ENCODE measurements at regions not wholly inside any gene's neighbourhood (a gene's known extent, or its start where the extent isn't known, plus 50 kb on each side); places are given as distances from the start of the nearest gene placed in this dataset.
A peak's percentile ranks its signal among the peaks of the same experiment; 100 is the strongest.
"Not testable (repeated sequence)": the region's sequence is repeated elsewhere in the genome, so short reads cannot be mapped to it uniquely, and the experiment has no call there.

GRCh38 chr5:125452991-125453390 lies 706.6 kb upstream of the ZNF608 start:
- no peak for DNase-seq

- DNase-seq, result no peak
Measured at GRCh38 chr5:125455041-125455440, 708.6 kb upstream of the ZNF608 start.

- not testable (repeated sequence) for DNase-seq
Measured at GRCh38 chr5:125456005-125456404, 709.6 kb upstream of the ZNF608 start.

- no peak for DNase-seq
Measured at GRCh38 chr5:125457617-125458016, 711.2 kb upstream of the ZNF608 start.

GRCh38 chr5:125458949-125459348 lies 712.5 kb upstream of the ZNF608 start:
- not testable (repeated sequence) for DNase-seq

- DNase-seq, result no peak
Measured at GRCh38 chr5:125461641-125462072, 715.2 kb upstream of the ZNF608 start.

- DNase-seq, result no peak
Measured at GRCh38 chr5:125463466-125464092, 717.1 kb upstream of the ZNF608 start.

GRCh38 chr5:125464847-125465432 lies 718.5 kb upstream of the ZNF608 start:
- no peak for DNase-seq

GRCh38 chr5:125465703-125466102 lies 719.3 kb upstream of the ZNF608 start:
- DNase-seq, result no peak

GRCh38 chr5:125467222-125467621 lies 720.8 kb upstream of the ZNF608 start:
- no peak for DNase-seq

GRCh38 chr5:125470280-125470902 lies 724.0 kb upstream of the ZNF608 start:
- DNase-seq, result no peak

GRCh38 chr5:125476901-125477585 lies 730.6 kb upstream of the ZNF608 start:
- no peak for DNase-seq

GRCh38 chr5:125477586-125477975 lies 731.1 kb upstream of the ZNF608 start:
- no peak for DNase-seq

- DNase-seq, result no peak
Measured at GRCh38 chr5:125478599-125478998, 732.2 kb upstream of the ZNF608 start.

GRCh38 chr5:125480911-125481310 lies 734.5 kb upstream of the ZNF608 start:
- DNase-seq, result no peak

GRCh38 chr5:125481506-125482465 lies 735.3 kb upstream of the ZNF608 start:
- DNase-seq, result no peak

GRCh38 chr5:125483609-125484008 lies 737.2 kb upstream of the ZNF608 start:
- DNase-seq, result no peak

GRCh38 chr5:125484272-125484741 lies 737.9 kb upstream of the ZNF608 start:
- DNase-seq, result peak; percentile 61

GRCh38 chr5:125484742-125485641 lies 738.6 kb upstream of the ZNF608 start:
- DNase-seq, result peak; percentile 88

GRCh38 chr5:125485771-125486170 lies 739.3 kb upstream of the ZNF608 start:
- no peak for DNase-seq

GRCh38 chr5:125486634-125487033 lies 740.2 kb upstream of the ZNF608 start:
- no peak for DNase-seq

Measured in islet precursor cell (in vitro differentiated cells).